ACC112 (cell line): ENCODE measurements at regions not wholly inside any gene's neighbourhood (a gene's known extent, or its start where the extent isn't known, plus 50 kb on each side); places are given as distances from the start of the nearest gene placed in this dataset.

ENCODE experiments used
- H2AFZ ChIP-seq: fragments of 200-600 bp; sonication (generic); one replicate; pipeline ENCODE4 v1.6.0; 2017; ENCODE audit warnings: antibody characterized with exemption, low read length; ENCODE audit not compliant: unreplicated experiment
- H3K27ac ChIP-seq: fragments of 200-600 bp; sonication (generic); 2 replicates; pipeline ENCODE4 v1.5.1; 2014; ENCODE audit warnings: low read depth, mild to moderate bottlenecking, antibody characterized with exemption, low read length, moderate library complexity
- H3K27me3 ChIP-seq: fragments of 200-600 bp; sonication (generic); 2 replicates; pipeline ENCODE4 v1.6.1; 2014; ENCODE audit warnings: mild to moderate bottlenecking, antibody characterized with exemption, low read length, moderate library complexity, mixed read lengths; ENCODE audit not compliant: insufficient read depth
- H3K36me3 ChIP-seq: fragments of 200-600 bp; sonication (generic); 2 replicates; pipeline ENCODE4 v1.6.1; 2016; ENCODE audit warnings: mild to moderate bottlenecking, antibody characterized with exemption, low read length, moderate library complexity, mixed read lengths; ENCODE audit not compliant: insufficient read depth
- H3K4me1 ChIP-seq: fragments of 200-600 bp; sonication (generic); one replicate; pipeline ENCODE4 v1.6.1; 2016; ENCODE audit warnings: low read length, mixed read lengths; ENCODE audit not compliant: insufficient read depth, unreplicated experiment, control insufficient read depth
- H3K4me3 ChIP-seq: fragments of 200-600 bp; sonication (generic); 2 replicates; pipeline ENCODE4 v1.5.1; 2014; ENCODE audit warnings: mild to moderate bottlenecking, low read depth, low read length
- H3K79me2 ChIP-seq: fragments of 200-600 bp; sonication (generic); one replicate; pipeline ENCODE4 v1.6.0; 2016; ENCODE audit warnings: low read length; ENCODE audit not compliant: control insufficient read depth, unreplicated experiment, insufficient read depth

DNA sequence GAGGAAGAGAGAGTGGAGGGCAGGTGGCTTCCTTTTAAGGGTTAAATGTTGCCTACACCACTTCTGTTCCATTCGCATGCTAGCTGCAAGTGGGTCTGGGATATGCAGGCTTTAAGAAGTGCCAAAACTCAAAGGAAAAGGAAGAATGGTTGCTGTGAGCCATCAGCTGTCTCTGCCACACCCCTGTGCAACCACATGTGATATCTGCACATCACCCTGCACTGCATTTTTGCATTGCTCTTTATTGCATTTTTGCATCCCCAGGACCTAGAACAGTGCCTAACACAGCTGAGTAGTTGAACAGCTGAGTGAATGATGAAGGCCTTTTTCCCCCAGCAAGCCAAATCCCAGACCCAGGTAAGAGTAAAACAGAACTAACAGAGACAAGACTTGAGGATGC lies 136.1 kb downstream of the ZIC5 start:
- no peak overlapping the region for H3K27ac ChIP-seq
- no peaks in the 10 kb centered on the region for H3K36me3 ChIP-seq
- H3K27me3 ChIP-seq = peaks cover 30% of the 10 kb centered on the region
- H3K4me3 ChIP-seq = no peak overlapping the region
- no peaks in the 10 kb centered on the region for H3K79me2 ChIP-seq
- no peak overlapping the region for H2AFZ ChIP-seq
- no peaks in the 10 kb centered on the region for H3K4me1 ChIP-seq

DNA sequence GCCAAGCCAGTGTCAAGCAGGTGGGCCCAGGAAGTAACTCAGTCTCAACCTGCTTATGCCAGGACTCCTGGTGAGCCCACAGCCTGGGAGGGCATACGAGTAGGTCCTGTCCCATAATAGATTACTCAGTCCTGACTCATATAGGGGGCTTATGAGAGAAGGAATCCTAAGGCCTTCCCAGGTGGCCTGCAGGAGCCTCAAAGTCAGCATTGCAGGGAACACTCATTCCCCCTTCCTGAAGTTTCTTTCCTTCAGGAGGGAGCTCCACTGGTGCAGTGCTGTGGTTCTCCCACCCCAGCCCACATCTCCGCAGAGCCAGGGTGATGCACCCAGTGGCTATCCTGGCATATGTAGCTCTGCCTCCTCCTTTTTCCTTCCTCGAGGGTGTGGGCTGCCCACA lies 137.3 kb downstream of the ZIC5 start:
- H3K4me1 ChIP-seq = no peaks in the 10 kb centered on the region
- H3K27me3 ChIP-seq = peaks cover 42% of the 10 kb centered on the region
- H3K4me3 ChIP-seq = no peak overlapping the region
- H2AFZ ChIP-seq = no peak overlapping the region
- no peaks in the 10 kb centered on the region for H3K79me2 ChIP-seq
- no peak overlapping the region for H3K27ac ChIP-seq
- no peaks in the 10 kb centered on the region for H3K36me3 ChIP-seq

DNA sequence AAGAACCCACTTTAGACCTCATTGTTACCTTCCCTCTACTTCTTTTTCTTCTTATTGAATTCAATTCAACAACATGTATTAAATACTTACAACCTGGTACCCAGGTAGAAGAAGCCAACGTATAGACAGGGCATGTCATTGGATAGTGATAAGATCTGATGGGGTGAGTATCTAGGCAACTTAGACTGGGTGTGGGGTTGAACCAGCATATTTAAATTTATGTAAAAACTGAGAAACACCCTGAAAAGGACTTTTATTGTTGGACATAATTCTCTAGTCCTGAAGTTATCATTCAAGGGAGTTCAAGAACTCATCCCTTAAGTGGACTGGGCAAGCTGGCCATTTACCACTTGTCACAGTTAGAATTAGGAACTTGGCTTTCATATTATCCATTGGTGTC lies 139.2 kb downstream of the ZIC5 start:
- Histone ChIP-seq H3K36me3 (no peaks in the 10 kb centered on the region), H3K27ac (no peak overlapping the region), H3K27me3 (peaks cover 61% of the 10 kb centered on the region), H2AFZ (no peak overlapping the region), H3K4me3 (no peak overlapping the region), H3K4me1 (no peaks in the 10 kb centered on the region), H3K79me2 (no peaks in the 10 kb centered on the region)

DNA sequence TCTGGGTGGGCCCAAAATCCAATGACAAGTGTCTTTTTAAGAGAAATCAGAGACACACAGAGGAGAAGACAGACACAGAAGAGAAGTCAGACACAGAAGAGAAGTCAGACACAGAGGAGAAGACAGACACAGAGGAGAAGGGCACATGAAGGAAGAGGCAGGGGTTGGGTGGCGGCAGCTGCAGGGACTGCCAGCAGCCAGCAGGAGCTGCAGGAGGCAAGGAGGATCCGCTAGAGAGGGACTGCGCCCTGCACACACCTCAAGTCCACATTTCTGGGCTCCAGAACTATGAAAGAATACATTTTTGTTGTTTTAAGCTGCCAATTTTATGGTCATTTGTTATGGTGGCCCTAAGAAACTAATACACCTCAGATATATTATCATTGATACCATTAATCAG lies 140.6 kb downstream of the ZIC5 start:
- H2AFZ ChIP-seq = no peak overlapping the region
- H3K27ac ChIP-seq = no peak overlapping the region
- no peaks in the 10 kb centered on the region for H3K79me2 ChIP-seq
- H3K4me3 ChIP-seq = no peak overlapping the region
- H3K4me1 ChIP-seq = no peaks in the 10 kb centered on the region
- peaks cover 70% of the 10 kb centered on the region for H3K27me3 ChIP-seq
- no peaks in the 10 kb centered on the region for H3K36me3 ChIP-seq

DNA sequence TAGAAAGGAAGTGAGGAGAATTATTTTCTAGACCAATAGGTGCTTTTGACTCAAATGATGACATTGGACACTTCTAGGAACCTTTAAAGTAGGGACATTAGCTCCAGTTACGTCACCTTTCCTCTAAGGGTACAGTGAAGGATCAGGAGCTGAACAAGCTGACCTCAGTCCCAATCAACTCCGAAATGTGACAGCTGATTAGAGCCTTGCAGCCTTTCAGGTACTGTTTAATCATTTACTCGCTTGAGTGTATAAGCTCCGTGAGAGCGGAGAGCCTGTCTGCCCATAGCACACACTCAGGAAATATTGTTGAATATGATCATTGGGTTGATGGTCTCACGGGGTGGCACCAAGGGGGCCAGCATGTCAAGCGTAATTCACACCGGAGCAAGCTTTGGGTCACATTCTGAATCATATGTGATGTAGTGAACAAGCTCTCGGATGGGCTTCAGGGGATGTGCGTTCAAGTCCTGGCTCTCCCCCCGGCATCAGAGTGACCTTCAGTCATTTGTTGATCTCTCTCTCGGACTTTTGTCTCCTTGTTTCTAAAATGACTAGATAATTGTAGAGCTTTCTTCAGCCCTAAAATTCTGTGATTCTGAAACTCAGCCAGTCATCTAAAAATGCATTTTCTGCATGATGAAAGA lies 141.9 kb downstream of the ZIC5 start:
- no peaks in the 10 kb centered on the region for H3K4me1 ChIP-seq
- H3K79me2 ChIP-seq = no peaks in the 10 kb centered on the region
- no peak overlapping the region for H2AFZ ChIP-seq
- no peak overlapping the region for H3K27ac ChIP-seq
- no peak overlapping the region for H3K4me3 ChIP-seq
- H3K36me3 ChIP-seq = no peaks in the 10 kb centered on the region
- H3K27me3 ChIP-seq = peaks cover 72% of the 10 kb centered on the region

DNA sequence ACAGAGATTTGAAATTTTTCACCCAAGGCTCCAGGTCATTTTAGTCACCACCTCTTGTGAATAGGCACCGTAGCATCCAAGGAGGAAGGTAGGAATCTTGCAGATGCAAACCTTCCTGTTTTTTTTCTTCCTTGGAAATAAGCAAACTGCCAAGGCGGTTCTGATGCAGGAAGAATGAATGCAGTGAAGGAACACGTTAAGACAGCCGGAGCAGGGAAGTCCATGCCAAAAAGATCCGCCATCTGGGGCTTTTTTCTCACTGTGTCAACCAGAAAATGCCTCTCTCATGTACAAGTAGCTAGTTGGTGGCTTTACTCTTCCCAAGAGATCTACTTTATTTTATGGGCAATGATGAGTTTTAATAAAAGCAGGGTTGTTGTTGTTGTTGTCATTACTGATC lies 142.4 kb downstream of the ZIC5 start:
- Histone ChIP-seq H3K36me3 (no peaks in the 10 kb centered on the region), H3K79me2 (no peaks in the 10 kb centered on the region), H3K27me3 (peaks cover 68% of the 10 kb centered on the region), H2AFZ (no peak overlapping the region), H3K4me1 (no peaks in the 10 kb centered on the region), H3K4me3 (no peak overlapping the region), H3K27ac (no peak overlapping the region)

DNA sequence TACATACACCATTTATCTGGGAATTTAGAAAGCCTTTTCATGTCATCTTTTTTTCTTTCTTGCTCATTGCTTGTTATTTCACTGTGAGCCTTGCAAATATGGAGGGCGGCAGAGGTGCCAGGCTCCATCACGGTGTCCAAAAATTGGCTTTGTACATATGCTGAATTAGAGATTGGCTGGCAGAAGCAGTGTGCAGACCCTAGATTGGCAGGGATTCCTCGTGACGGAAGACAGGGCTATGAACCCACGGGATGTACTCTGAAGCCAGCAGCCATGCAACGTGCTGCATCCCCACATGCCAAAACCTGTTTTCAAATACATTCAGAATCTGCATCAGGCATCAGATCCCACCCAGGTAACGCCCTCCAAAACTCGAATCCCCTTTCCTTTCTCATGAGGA lies 142.8 kb downstream of the ZIC5 start:
- Histone ChIP-seq H3K27ac (no peak overlapping the region), H2AFZ (no peak overlapping the region), H3K27me3 (peaks cover 68% of the 10 kb centered on the region), H3K4me1 (no peaks in the 10 kb centered on the region), H3K79me2 (no peaks in the 10 kb centered on the region), H3K36me3 (no peaks in the 10 kb centered on the region), H3K4me3 (no peak overlapping the region)

DNA sequence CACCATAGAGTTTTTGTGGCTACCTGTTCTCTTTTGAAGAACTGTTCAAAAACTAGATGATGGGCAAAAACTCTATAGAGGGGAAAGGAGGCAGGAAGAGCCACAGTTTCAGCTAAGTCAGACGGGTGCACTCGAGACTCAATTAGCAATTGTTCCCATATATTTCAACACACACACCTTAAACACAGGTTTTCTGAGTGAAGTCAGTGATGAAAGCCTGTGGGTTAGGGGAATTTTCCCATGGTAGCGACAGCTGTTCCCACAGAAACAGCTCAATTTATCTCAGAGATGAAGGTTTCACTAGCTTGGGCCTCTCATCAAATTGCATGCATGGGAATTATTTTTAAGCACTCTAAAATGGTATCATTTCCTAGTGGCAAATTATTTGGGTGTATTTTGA lies 143.4 kb downstream of the ZIC5 start:
- H3K27ac ChIP-seq = no peak overlapping the region
- H3K4me1 ChIP-seq = no peaks in the 10 kb centered on the region
- no peaks in the 10 kb centered on the region for H3K36me3 ChIP-seq
- H3K79me2 ChIP-seq = no peaks in the 10 kb centered on the region
- H2AFZ ChIP-seq = no peak overlapping the region
- no peak overlapping the region for H3K4me3 ChIP-seq
- peaks cover 71% of the 10 kb centered on the region for H3K27me3 ChIP-seq

DNA sequence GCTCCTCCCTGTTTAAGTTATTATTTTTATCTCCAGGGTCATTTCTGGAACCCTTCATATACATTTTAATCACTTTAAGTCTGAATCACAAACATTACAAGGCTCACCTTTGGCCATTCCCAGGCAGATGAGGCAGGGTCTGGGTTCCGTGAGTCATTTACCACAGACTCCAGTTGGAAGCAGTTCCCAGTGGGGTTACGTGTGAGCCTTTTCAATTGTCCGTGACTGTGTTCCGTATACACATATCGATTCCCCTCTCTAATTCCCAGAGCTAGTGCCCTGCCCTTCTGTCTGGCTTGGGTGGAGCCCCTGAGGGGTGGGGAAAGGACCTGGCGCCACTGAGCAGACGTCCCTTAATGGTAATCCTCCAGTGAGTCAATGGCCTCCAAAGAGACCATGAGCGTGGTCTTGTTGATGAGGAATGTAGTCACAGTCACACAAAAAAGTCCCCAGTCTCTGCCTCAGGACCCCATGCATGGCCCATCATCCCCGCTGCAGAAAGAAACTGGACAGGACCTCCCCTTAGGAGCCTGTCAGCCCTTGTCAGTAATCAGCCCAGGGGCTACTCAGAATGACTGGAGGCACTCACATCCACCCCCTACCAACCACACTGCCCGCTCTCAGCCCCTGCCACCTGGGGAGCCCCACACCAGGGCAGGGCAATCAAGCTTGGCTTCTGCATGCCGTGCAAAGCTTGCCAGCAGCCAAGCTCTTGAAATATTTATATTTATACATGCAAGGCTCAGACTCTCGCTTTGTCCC lies 144.4 kb downstream of the ZIC5 start:
- no peaks in the 10 kb centered on the region for H3K79me2 ChIP-seq
- H3K27me3 ChIP-seq = peaks cover 73% of the 10 kb centered on the region
- H3K4me3 ChIP-seq = no peak overlapping the region
- H3K27ac ChIP-seq = no peak overlapping the region
- H2AFZ ChIP-seq = no peak overlapping the region
- no peaks in the 10 kb centered on the region for H3K36me3 ChIP-seq
- no peaks in the 10 kb centered on the region for H3K4me1 ChIP-seq

DNA sequence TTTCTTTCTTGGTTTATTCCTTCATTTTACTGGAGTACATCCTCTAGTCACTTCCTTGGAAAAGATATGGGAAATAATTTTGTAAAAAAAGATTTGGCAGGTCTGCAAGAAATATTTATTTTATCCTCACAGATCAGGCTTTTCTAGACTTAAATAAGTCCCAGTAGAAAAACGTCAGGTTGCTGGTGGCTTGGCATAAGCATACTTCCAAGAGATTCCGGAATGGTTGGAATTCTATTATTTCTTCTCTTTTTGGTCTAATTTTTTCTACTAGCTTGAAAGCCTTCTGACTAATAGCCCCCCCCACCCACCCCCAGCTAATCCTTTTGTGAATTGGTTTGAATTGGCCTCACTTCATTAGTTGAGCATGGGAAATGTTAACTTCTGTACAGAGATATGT lies 147.6 kb downstream of the ZIC5 start:
- H3K79me2 ChIP-seq = no peaks in the 10 kb centered on the region

DNA sequence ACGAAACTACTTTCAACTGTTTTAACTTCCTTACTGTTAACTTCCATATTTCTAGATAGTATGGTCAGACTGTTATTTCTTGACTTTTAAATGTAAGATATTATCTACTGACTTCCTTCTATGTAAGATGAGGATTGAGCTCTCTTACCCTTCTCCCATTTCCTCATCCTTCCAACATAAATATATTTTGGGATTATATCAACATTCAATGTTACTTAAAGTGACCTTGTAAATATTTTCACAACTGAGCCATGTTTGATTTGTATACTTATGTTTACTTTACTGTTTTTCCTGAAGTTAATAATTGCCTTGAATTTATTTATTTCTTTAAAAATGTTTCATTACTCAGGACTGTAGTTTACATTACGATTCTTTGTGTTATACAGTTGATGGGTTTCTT lies 148.7 kb downstream of the ZIC5 start:
- Histone ChIP-seq H3K79me2 (no peaks in the 10 kb centered on the region), H3K36me3 (no peaks in the 10 kb centered on the region), H3K4me3 (no peak overlapping the region), H2AFZ (no peak overlapping the region), H3K4me1 (no peaks in the 10 kb centered on the region), H3K27me3 (peaks cover 69% of the 10 kb centered on the region), H3K27ac (no peak overlapping the region)

More for the DNA sequence above, 147.6 kb downstream of the ZIC5 start:
- Histone ChIP-seq H3K4me3 (no peak overlapping the region), H3K27me3 (peaks cover 70% of the 10 kb centered on the region), H3K36me3 (no peaks in the 10 kb centered on the region), H2AFZ (no peak overlapping the region), H3K27ac (no peak overlapping the region), H3K4me1 (no peaks in the 10 kb centered on the region)
